ENCODE measurements at regions not wholly inside any gene's neighbourhood (a gene's known extent, or its start where the extent isn't known, plus 50 kb on each side); places are given as distances from the start of the nearest gene placed in this dataset.
"Not testable (repeated sequence)": the region's sequence is repeated elsewhere in the genome, so short reads cannot be mapped to it uniquely, and the experiment has no call there.

DNA sequence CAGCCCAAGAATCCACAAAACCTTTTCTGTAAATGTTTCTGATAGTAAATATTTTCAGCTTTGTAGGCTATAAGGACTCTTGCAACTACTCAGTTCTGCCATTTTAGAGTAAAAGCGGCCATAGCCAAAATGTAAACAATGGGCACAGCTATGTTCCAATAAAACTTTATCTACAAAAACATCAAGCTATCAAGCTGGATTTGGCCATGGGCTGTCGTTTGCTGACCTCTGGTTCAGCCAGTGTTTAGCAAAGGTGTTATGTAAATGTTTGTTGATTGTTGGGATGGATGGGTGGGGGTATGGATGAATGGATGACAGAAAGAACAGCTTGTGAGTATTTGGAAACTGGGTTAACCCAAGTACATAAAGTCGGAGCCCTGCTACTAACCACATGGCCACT lies 111.1 kb upstream of the VRK1 start:
- DNase-seq (ENCODE audit: low read depth): no peak

DNA sequence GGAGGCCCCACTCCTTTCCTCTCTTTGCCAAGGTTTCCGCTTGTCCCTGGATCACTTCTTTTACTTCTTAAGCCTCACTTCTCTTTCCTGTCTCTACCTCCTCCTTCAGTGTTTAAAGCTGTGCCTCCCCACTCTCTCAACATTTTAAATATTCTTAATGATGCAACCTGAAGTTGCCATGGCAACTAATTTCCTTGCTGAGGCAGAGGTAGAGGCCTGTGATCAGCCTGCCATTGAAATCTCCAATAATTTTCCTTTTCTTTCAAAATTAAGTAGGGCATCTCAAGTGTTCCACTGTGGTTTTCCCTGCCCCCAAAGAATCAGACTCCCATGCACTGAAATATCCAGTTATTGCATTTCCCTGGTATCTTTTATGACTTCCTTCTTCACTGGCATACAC lies 108.6 kb upstream of the VRK1 start:
- no peak for DNase-seq (ENCODE audit: low read depth)

DNA sequence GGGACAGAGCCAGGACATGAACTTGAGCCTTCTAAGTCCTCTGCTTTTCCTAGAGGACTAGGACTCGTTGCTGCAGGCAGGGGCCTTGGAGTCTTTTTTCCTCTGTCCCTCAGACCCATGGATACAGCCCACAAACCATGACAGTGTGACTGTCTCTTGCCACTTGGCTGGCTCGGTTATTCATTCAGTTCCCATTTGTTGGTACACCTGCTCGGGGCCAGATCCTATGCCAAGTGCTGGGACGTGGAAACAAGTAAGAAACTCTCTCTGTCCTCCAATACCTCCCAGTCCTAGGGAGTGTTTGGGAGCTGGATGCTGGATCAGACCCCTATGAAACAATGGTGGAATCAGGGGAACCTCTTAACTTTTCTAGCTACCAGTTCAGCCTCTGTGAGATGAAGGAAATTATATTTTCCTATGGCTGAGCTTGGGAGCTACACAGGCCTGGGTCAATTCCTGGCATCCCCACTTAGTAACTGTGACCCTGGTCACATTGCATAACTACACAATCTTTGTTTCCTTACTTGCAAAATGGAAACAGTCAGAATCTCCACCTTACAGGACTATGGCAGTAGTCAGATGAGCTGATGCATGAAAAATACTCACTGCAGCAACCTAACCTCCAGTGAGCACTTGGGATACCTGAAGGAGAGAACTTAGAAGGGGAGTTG lies 106.3 kb upstream of the VRK1 start:
- DNase-seq (ENCODE audit: low read depth): no peak

DNA sequence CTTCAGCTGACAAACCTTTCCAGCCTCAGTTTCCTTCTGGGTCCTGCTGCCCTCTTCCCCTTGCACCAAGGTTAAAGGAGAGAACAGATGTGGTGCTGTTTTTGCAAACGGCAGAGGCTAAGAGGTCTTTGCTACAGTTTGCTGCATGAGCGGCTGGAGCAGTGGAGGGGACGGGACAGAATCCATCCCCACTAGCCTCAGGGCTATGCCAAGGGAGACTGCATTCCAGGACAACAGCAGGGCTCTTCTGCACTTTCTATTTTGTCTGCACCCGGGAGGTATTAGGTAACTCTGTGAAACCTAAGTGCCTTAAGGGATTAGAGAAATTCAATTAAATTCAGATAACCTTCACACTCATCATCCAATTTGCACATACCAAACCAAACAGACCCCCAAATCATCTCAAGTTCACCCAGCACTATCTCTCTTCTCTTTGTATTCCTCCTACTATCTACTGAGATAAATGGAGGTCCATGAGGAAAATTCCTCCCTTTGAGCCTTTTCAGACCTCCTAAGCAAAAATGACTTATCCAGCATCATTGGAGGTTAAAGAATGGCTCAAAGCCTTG lies 103.8 kb upstream of the VRK1 start:
- DNase-seq (ENCODE audit: low read depth): no peak

DNA sequence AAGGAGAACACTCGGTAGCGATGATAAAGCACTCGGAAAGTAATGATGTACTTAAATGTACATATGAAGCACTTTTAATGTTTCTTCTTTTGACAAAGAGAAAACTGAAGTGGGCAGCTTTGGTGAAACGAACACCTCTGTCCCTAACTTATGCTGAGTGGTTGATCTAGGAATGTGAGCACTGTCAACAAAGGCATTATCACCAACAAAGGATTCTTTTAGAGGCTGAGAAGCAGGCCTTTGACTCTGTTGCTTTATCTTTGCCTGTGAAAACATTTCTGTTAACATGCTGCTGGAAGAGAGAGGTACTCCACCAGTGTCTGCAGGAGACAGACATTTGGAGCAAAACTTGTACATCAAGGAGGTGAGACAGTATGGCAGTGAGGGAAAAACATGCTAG lies 103.2 kb upstream of the VRK1 start:
- no peak for DNase-seq (ENCODE audit: low read depth)

DNA sequence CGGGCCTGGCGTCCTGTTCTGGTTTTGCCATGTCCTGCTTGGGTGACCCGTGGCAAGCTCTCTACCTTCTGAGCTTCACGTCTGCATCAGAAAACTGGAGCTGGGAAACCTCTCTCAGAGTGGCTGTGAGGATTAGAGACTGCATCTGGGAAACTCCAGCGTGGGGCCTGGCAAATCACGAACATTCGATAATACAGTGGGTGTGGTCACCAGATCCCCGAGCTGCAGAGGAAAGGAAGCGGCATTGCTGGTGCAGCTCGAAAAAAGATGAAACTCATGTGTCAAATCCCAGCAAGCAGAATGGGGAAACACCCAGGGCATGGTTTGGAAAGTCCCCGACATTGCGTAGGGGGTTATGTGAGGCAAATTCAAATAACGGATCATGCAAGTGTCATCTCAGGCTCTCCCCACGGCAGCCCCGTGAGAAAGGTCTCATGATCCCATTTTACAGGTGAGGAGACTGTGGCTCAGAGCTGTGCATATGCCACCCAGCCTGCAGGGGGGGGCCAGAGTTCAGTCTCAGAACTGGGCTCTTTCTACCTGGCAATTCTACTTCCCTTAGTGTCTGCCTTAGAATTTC lies 98.1 kb upstream of the VRK1 start:
- DNase-seq (ENCODE audit: low read depth): no peak

DNA sequence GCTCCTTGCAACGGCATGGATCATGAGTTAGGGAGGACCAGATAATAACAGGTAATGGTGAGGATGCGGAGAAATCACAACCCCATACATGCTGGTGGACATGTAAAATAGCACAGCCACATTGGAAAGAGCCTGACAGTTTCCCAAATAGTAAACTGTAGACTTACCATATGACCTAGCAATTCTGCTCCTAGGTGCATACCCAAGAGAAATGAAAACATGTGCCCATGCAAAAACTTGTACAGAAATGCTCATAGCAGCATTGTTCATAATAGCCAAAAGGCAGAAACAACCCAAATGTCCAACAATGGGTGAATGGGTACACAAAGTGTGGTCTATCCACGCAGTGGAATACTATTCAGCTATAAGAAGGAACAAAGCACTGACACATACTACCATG lies 97.5 kb upstream of the VRK1 start:
- no peak for DNase-seq (ENCODE audit: low read depth)

DNA sequence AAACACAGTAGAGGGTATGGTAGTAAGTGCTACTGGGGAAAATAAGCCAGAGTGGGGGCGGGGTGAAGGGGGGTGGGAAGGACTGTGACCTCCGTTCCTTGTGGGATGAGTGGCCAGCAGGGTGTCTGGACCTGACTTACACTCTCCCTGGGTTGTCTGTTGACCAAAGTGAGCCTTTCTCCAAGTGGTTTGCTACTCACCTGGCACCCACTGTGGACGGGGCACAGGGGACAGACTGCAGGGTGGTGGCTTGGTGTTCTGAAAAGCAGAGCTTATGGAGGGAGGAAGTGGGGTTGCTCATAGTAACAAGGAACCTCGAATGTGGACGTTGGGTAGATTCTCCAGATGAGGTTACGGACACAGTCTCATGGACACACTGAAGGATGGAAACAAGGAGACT lies 94.4 kb upstream of the VRK1 start:
- no peak for DNase-seq (ENCODE audit: low read depth)

DNA sequence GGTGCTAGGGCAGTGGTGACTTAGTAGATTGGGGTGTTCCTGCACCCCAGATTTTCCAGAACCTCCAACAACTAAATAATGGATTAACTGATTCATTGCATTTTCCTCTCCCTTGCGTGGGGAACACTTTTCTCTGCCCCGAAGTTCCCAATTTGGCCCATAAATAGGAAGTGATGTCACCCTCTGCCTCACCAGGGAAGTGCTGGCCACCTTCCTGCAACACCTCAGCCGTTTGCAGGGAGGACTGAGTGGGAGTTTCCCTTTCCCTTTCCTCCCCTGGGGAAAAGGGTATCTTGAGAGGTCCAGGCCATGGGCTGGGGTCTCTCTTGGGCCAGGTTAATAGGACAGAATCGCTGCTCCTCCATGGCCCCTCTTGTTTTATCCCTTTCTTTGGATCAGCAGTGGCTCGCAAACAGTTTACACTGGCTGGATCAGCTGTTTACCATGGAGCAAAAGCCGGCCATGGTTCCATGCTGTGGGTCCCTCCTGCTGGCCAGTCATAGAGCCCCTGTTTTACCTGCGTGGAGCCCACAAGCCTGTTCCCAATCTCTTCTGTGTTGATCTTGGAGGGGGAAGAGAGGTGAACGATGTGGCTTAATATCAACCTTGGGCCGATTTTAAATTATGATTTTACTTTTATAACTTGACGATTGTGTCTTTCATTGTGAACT lies 91.6 kb upstream of the VRK1 start:
- DNase-seq (ENCODE audit: low read depth): no peak

DNA sequence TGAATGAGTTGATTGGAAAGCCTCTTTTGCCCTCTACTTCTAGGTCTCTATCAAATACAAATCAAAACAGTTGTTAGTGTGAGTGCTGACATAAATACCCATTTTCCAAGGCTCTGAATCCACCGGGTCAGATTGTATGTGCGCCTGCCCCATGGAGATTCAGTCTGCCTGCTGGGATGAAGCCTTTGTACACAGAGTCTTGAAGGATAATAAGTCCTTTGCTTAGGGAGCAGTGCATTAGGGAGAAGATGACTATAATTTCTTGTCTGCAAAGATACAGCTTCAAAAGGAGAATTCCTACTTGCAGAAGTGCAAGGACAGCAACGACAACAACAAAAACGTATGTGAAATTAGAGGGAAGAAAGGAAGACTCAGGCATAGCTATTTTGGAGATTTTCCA lies 90.3 kb upstream of the VRK1 start:
- no peak for DNase-seq (ENCODE audit: low read depth)

DNA sequence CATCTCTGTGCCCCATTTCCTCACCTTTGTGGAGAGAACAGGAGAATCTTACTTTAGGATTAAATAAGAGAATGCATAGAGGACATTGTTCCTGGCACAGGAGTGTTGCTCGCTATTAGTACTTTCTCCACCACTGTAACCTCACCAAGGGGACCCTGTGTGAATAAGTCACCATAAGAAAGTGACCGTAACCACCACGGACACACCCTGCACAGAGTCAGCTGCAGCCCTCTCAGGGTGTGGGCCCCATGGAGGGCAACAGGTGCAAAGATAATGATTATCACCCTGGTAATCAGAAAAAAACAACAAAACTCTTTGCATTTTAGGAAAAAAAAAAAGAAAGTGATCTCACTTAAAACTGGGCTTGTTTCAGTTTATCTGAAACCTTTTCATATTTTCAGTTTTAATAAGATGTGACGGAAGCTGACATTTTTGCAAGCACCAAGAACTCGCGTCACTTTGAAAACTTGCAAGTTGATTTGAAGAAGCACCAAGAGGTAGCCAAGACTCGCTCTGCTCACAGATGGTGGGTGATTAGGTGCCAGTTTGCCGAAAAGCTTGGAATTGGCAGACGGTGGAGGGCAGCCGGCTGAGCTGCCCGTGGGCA lies 87.0 kb upstream of the VRK1 start:
- DNase-seq (ENCODE audit: low read depth): no peak

DNA sequence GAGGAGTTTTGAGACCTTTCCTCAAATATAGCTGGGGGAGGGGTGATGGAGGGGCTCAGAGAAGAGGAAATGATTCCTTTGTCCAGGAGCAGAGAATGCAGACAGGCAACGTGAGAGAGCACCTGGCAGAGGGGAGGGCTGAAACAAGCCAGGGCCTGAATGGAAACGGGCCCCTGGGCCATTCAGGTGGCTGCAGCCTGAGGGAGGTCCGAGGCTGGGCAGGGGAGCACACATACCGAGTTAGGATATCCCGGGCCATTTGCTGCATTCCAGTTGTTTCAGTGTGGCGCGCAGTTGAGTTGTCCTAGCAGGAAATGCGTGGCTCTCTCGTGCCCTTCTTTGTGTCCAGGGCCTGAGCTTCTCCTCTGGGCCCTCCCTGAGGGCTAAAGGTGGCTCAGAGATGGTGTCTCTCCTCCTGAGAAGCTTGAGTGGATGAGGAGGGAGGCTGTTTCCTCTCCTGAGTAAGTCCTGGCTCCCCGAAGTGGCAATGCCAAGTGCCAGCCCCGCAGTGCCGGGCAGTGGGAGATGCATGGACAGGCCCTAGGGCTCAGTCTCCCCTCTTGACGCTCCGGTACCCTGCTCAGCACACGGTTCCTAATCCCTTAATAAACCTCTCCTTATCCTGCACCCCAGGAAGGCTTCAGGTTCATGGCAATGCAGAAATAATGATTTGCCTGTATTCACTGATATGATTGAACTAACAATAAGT lies 85.5 kb upstream of the VRK1 start:
- no peak for DNase-seq (ENCODE audit: low read depth)

DNA sequence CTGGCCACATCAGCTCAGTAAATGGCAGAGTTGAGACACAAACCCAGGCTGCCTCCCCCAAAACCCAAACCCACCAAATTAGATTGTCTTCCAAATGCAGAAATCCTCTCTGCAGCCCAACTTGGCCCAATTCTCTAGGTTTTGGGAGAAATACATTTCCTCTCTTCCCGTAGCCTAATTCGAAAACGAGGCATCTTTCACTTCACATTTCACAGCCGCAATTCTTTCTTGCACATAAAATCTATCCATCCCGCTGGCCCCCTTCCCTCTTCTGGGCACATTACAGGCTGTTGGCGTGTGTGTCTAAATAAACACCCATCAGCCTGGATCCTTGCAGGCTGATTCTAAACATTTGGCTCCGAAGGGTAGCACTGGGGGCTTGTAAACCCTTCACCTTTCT lies 83.8 kb upstream of the VRK1 start:
- no peak for DNase-seq (ENCODE audit: low read depth)

DNA sequence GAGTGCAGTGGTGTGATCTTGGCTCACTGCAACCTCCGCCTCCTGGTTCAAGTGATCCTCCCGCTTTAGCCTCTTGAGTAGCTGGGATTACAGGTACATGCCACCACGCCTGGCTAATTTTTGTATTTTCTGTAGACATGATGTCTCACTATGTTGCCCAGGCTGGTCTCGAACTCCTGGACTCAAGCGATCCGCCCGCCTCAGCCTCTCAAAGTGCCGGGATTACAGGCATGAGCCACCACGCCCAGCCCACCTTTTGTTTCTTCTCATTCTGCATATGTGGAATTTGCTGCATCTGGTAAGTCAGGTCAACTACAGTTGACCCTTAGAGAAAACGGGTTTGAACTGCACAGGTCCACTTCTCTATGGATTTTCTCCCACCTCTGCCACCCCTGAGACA lies 82.6 kb upstream of the VRK1 start:
- not testable (repeated sequence) for DNase-seq (ENCODE audit: low read depth)

DNA sequence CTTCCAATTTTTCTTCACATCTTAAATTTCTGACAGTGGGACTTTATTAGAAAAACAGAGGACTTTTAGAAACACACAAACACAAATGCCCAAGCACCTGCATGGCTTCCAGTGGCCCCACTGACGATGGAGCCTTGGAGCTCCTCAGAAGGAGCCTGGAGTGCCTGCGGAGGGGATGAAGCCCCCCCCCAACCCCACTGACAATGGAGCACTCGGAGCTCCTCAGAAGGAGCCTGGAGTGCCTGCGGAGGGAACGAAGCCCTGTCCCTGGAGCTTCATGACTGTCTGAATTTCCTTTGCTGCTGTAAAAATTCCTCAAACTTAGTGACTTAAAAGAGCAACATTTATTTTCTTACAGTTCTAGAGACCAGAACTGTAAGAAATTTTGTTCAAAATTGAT lies 80.1 kb upstream of the VRK1 start:
- no peak for DNase-seq (ENCODE audit: low read depth)

DNA sequence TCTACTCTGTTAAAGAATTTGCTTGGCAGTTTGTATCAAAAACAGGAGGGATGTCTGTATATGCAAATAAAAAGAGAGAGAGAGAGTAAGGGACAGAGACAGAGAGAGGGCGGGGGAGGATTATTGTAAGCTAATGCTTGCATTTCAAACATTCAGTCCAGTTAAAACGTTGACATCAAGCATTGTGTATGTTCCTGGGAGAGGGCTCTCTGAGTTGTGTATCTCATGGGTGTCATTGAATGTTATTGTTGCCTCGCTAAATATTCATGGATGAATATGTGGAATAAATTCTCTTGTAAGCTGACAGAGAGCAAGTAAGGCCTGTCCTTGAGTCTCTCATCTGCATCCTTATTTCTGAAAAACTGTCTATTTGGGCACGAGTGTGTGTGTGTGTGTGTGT lies 78.8 kb upstream of the VRK1 start:
- DNase-seq (ENCODE audit: low read depth): no peak

DNA sequence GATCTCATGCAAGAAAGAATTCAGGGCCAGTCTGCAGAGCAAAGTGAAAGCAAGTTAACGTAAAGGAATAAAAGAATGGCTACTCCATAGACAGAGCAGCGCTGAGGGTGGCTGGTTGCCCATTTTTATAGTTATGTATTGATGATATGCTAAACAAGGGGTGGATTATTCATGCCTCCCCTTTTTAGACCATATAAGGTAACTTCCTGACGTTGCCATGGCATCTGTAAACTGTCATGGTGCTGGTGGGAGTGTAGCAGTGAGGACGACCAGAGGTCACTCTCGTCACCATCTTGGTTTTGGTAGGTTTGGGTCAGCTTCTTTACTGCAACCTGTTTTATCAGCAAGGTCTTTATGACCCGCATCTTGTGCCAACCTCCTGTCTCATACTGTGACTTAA lies 76.5 kb upstream of the VRK1 start:
- DNase-seq (ENCODE audit: low read depth): not testable (repeated sequence)

DNA sequence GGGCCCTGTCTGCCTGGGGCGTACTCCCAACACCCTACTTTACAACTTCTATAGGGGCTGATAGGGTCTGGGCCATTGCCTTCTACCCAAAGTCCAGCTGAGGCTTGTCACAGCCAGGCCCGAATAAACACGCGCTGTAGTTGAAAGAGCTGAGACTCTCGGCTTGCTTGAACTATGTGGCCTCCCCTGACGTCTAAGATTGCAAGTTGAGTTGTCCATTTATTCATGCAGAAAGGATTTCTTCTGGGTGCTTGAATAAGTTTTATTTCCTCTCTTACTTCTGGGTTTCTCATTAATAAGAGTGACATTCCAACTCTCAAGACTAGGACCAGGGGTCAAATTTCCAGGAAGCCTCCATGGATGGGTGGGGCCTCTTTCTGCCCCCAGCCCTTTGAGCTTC lies 74.4 kb upstream of the VRK1 start:
- no peak for DNase-seq (ENCODE audit: low read depth)

DNA sequence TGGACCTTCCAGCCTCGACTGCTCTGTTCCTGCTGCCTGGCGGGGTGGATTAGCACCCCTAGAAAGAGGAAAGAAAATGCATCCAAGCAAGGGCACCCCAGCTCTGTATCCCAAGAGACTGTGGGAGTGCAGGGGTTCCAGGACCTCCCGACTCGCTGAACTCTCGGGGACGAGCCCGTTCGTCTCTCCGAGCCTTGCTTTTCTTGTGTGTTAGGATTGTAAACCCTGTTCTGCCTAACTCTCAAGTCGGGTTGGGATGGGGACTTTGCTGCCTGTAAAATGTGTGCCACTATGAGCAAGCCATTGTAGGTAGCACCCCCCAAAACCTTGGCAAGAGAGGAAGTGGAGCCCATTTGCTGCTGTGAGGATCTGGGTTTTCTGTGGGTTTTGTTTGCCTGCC lies 73.2 kb upstream of the VRK1 start:
- DNase-seq (ENCODE audit: low read depth): no peak

DNA sequence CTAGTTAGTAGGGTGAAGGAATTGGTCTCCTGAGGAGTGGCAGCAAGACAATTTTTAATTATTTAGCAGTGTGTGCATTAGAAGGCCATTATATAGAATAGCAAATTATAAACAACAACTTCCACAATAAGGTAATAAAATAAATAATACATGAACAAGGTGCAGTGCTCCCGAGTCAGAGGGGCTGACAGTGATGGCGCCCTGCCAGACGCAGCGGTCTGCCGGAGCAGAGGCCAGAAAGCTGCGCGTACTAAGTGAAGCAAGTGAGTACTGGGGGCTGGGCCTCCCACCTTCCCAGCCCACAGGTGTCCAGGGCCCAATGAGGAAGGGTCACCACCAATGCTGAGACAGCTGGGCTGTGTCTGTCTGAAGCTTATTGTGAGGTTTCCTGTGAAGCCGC lies 72.0 kb upstream of the VRK1 start:
- DNase-seq (ENCODE audit: low read depth): no peak

DNA sequence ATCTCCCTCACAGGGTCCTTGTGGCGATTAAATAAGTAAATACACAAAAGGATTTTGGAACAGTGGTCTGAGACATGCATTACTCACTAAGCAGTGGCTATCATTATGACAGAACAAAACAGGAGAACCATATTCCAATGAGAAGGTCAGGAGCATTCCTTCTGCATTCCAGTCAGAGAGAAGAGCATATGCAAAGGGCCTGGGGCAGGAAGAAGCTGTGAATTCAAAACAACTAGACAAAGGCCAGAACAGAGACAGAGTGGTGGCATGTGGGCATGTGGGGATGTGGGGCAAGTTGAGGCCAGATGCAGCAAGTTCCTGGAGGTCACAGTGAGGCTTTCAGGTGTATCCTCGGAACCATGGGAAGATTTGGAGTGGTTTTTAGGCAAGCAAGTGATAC lies 70.1 kb upstream of the VRK1 start:
- no peak for DNase-seq (ENCODE audit: low read depth)

DNA sequence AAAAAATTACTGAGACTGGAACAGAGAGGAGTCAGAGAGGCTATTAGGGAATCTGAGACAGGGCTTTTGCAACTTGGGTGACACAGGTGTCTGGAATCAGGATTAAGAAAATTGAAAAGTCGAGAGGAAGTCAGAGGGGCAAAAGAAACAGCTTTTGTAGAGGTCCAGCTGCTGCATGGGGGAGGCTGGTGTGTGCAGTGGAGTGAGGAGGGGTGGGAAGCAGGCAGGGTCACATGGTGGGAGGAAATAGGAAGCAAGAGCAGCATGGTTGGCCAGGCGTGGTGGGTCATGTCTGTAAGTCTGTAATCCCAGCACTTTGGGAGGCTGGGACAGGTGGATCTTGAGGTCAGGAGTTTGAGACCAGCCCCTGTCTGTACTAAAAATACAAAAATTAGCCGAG lies 69.7 kb upstream of the VRK1 start:
- no peak for DNase-seq (ENCODE audit: low read depth)

All from stimulated activated CD4-positive, alpha-beta T cell treated with anti-CD3 and anti-CD28 coated beads, Interleukin-2, amount 100 ng/mL, for 4 hours (primary cell).